Lung (tissue), 11 donors: ENCODE measurements at regions not wholly inside any gene's neighbourhood (a gene's known extent, or its start where the extent isn't known, plus 50 kb on each side); places are given as distances from the start of the nearest gene placed in this dataset.

ENCODE experiments used
- ATAC-seq: fragments of 200-7000 bp; cut with Tn5 transposase; one replicate; pipeline ENCODE4 v1.9.1; 2020; ENCODE audit warnings: moderate number of reproducible peaks; ENCODE audit not compliant: insufficient read depth, low FRiP score
- DNase-seq, 3 donors: peaks; one replicate each; pipeline ENCODE4 v3.0.0-alpha.2; 2013 to 2017
- H3K27ac ChIP-seq, 2 donors: one replicate each; pipeline ENCODE4 v1.5.1; 2013; ENCODE audit warnings: mild to moderate bottlenecking in 2 of 2, moderate library complexity in 2 of 2, control low read depth in 1 of 2, inconsistent platforms in 1 of 2, low read depth in 1 of 2, low read length in 1 of 2
- H3K27me3 ChIP-seq, 3 donors: one replicate each; pipeline ENCODE4 v1.5.1; 2013; ENCODE audit warnings: low read length in 2 of 3; ENCODE audit not compliant: control insufficient read depth in 3 of 3, insufficient read depth in 3 of 3
- H3K36me3 ChIP-seq, 4 donors: one replicate each; pipeline ENCODE4 v1.5.1; 2013; ENCODE audit warnings: low read length in 4 of 4, mild to moderate bottlenecking in 1 of 4, moderate library complexity in 1 of 4; ENCODE audit not compliant: control insufficient read depth in 4 of 4, insufficient read depth in 4 of 4
- H3K4me1 ChIP-seq, 5 donors: one replicate each; pipeline ENCODE4 v1.5.1; 2013; ENCODE audit warnings: low read length in 5 of 5, mild to moderate bottlenecking in 2 of 5, moderate library complexity in 1 of 5; ENCODE audit not compliant: control insufficient read depth in 5 of 5, insufficient read depth in 5 of 5
- H3K4me3 ChIP-seq: one replicate; pipeline ENCODE4 v1.5.1; 2013; ENCODE audit warnings: mild to moderate bottlenecking, control low read depth, moderate library complexity
- H3K9ac ChIP-seq, 2 donors: one replicate each; pipeline ENCODE4 v1.5.1; 2013; ENCODE audit warnings: low read length in 2 of 2, control low read depth in 1 of 2; ENCODE audit not compliant: insufficient read depth in 1 of 2
- H3K9me3 ChIP-seq, 4 donors: one replicate each; pipeline ENCODE4 v1.5.1; 2013; ENCODE audit warnings: low read length in 3 of 4, mild to moderate bottlenecking in 1 of 4, moderate library complexity in 1 of 4; ENCODE audit not compliant: control insufficient read depth in 4 of 4, insufficient read depth in 3 of 4
- WGBS, 2 donors: extraction: QIAGEN DNeasy Blood & Tissue Kit; methylation state at CpG; one replicate each; pipeline ENCODE4 v1.1.7; 2013; 5-methylcytosine and 5-hydroxymethylcytosine counted together
- TF ChIP-seq, protein P1 (sequence below): IDR thresholded peaks from 2 replicates; pipeline ENCODE4 v1.5.1; 2012; ENCODE audit warnings: mild to moderate bottlenecking; ENCODE audit errors: control extremely low read depth, extremely low read depth
- donor health status: control.
- donor health status: control.
- donor health status: Bipolar disorder and iron deficiency.
- donor health status: healthy.
- donor health status: DM: yes; HTN: yes; CAD: no.

DNA sequence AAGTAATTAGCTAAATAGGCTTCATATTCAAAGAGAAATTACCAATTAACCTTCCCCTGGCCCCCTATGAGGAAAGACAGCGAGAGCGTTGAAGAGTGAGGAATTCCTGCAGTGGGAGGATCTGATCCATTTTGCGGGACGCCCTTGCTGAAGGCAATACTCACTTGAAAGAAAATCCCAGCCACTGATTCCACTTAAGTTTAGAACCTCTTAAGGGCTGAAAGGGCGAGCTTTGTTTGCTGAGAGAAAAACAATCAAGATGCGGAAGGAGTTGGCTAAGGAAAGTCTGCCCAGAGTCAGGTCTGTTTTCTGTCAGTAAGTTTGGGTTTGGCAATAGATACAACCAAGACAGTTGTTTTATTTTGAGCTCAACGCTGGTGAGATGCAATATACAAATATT is 102.8 kb upstream of the GBE1 start:
- TF ChIP-seq, protein P1, sequence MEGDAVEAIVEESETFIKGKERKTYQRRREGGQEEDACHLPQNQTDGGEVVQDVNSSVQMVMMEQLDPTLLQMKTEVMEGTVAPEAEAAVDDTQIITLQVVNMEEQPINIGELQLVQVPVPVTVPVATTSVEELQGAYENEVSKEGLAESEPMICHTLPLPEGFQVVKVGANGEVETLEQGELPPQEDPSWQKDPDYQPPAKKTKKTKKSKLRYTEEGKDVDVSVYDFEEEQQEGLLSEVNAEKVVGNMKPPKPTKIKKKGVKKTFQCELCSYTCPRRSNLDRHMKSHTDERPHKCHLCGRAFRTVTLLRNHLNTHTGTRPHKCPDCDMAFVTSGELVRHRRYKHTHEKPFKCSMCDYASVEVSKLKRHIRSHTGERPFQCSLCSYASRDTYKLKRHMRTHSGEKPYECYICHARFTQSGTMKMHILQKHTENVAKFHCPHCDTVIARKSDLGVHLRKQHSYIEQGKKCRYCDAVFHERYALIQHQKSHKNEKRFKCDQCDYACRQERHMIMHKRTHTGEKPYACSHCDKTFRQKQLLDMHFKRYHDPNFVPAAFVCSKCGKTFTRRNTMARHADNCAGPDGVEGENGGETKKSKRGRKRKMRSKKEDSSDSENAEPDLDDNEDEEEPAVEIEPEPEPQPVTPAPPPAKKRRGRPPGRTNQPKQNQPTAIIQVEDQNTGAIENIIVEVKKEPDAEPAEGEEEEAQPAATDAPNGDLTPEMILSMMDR = no peak
- H3K9me3 ChIP-seq = no peaks in the 10 kb centered on the region
- DNase-seq (peak; percentile 12 to 45 (median 30)), ATAC-seq (no peak)
- H3K4me1 ChIP-seq = peaks cover 0 to 22% (median 4%) of the 10 kb centered on the region in 5 donors
- H3K36me3 ChIP-seq = no peaks in the 10 kb centered on the region
- H3K27me3 ChIP-seq = no peaks in the 10 kb centered on the region
- H3K27ac ChIP-seq = no peak overlapping the region
- no peak overlapping the region for H3K4me3 ChIP-seq
- no peak overlapping the region for H3K9ac ChIP-seq
- 47 to 67% methylated on average over 7 of the region's 7 CpGs for WGBS, 2 donors

DNA sequence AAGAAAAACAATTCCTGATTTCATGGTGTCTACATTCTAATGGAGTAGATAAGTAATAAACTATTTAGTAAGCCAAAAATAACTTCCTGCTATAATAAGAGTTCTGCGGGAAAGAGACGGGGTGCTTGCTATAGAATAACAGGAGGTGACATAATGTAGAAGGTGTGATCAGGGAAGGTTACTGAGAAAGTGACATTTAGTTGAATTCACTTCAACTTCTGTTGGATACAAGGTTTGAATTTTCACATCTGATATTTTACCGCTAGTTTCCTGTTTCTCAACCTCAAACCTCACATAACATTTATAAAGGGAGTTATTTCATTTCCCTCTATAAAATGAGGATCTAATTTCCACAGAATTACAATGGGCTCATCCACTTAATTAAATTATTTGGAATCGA is 102.3 kb upstream of the GBE1 start:
- Histone ChIP-seq H3K9ac (no peak overlapping the region), H3K4me3 (no peak overlapping the region), H3K36me3 (no peaks in the 10 kb centered on the region), H3K27me3 (no peaks in the 10 kb centered on the region), H3K27ac (no peak overlapping the region), H3K4me1 (peaks cover 0 to 25% (median 4%) of the 10 kb centered on the region in 5 donors), H3K9me3 (no peaks in the 10 kb centered on the region)
- TF ChIP-seq, protein P1 = no peak
- DNase-seq = peak in 1 of 3 donors; percentile 14
- no peak for ATAC-seq
- WGBS, 2 donors = 33 to 39% methylated on average over 4 of the region's 4 CpGs

DNA sequence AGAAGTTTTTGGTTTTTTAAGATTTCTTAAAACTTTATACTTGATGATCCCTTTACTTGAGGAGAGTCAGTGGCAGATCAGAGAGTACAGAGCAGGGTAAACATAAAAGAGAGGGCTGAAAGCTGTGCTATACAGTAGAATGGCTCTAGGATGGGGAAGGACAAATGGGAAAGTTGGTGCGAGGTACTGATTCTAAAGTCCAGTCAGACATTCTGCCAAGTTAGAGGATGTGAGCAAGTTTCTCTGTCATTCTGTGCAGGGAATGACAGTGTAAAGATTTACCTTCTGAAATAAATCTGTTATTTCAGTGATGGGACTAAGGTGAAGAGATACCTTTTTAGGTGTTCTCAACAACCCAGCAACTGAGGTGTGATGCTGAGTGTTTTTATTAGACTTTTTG is 100.1 kb upstream of the GBE1 start:
- H3K9me3 ChIP-seq = no peaks in the 10 kb centered on the region
- H3K27me3 ChIP-seq = no peaks in the 10 kb centered on the region
- TF ChIP-seq, protein P1 = no peak
- no peak overlapping the region for H3K9ac ChIP-seq
- WGBS, 2 donors = 95 to 96% methylated on average over 1 of the region's 1 CpG
- ATAC-seq = no peak
- DNase-seq = no peak
- H3K27ac ChIP-seq = no peak overlapping the region
- no peaks in the 10 kb centered on the region for H3K36me3 ChIP-seq
- no peak overlapping the region for H3K4me3 ChIP-seq
- peaks cover 0 to 25% (median 4%) of the 10 kb centered on the region in 5 donors for H3K4me1 ChIP-seq

DNA sequence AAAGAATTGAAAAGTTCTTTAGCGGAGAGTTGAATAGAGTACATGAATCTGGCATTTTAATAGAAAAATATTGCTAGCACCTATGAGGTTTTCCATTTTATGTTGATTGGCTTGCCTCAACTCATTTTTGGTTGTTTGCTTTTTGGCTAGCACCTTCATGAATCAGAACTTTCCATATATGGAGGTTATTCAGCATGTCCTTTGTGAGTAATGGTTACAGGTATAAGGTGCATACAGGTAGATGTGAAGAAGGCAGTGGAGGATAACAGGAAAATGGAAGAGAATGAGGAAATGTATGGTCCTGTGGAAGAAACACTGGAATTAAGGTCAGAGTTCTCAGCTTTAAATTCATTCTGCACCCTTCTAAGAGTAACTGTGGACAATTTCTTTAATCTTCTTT is 98.1 kb upstream of the GBE1 start:
- TF ChIP-seq, protein P1 = no peak
- ATAC-seq = no peak

More for the DNA sequence above, 98.1 kb upstream of the GBE1 start:
- Histone ChIP-seq H3K9me3 (no peaks in the 10 kb centered on the region), H3K36me3 (no peaks in the 10 kb centered on the region), H3K27me3 (no peaks in the 10 kb centered on the region), H3K9ac (no peak overlapping the region), H3K4me1 (peaks cover 0 to 23% (median 3%) of the 10 kb centered on the region in 5 donors), H3K4me3 (no peak overlapping the region), H3K27ac (no peak overlapping the region)
- 90 to 92% methylated on average over 1 of the region's 1 CpG for WGBS, 2 donors
- DNase-seq = no peak
